GM18498 (cell line): ENCODE measurements at regions not wholly inside any gene's neighbourhood (a gene's known extent, or its start where the extent isn't known, plus 50 kb on each side); places are given as distances from the start of the nearest gene placed in this dataset.

Experiments used
- ATAC-seq: cut with Tn5 transposase; IDR thresholded peaks from one replicate; pipeline ENCODE4 v1.9.1; 2021; ENCODE audit warnings: mild to moderate bottlenecking, moderate library complexity; ENCODE audit not compliant: unreplicated experiment

DNA sequence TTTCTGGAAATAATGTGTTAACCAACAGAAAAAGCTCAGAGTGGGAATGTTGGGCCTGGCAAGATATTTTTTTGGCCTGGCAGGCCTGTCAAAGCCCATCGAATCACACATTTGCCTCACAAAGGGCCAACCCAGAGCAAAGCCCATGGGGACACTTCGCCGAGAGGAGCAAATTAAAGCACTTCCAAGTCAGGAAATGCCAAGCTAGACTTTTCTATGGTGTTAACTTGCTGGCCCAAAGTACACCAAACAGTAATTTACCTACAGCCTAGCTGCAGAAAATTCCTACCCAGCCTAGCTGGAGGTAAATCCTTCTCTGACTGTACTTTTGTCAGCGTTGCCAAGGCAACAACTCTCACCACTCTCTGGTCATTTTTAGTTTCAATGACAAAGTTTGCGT lies 288.6 kb upstream of the LDB2 start:
- ATAC-seq = no peak

- no peak for ATAC-seq
These were observed 284.4 kb upstream of the LDB2 start for GRCh38 chr4:17182888-17183287.

DNA sequence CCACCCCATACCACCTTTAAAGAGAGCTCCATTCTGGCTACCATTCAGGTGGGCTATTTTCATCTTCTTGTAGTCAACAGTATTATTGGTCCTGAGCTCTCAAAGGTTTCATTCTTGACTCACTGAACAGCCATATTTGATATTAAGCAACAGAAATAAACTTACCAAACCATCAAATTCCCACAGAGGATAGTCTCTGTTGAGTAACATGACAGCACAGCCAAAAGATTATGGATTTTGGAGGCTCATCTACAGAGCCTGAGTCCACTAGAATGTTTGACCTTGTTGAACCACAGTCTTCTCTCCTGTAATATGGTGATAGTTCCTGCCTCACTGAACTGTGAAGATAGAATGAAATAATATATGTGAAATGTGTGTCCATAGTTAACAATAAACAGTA lies 276.3 kb upstream of the LDB2 start:
- ATAC-seq = no peak

GRCh38 chr4:17173300-17173699 lies 274.9 kb upstream of the LDB2 start:
- no peak for ATAC-seq

- ATAC-seq = no peak
These were observed 271.7 kb upstream of the LDB2 start for GRCh38 chr4:17170131-17170530.

GRCh38 chr4:17169699-17170098 lies 271.3 kb upstream of the LDB2 start:
- ATAC-seq = no peak

DNA sequence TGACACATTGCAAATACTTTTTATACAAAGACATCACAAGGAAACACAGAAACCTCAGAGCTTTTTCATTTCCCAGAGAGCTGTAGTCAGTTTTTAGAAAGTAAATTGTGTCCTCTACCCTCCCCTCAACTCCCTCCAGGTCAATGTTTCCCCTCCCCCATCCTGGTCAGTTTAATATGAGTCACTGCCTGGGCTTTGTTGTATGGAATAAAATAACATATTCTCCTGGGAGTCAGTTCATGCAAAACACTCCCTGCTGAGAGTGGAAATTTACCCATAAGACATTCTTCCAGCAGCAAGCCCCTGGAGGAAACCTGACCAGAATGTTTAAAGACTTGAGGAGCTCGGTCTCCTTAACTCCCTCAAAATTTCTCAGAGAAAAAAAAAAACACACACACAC lies 270.1 kb upstream of the LDB2 start:
- ATAC-seq = no peak

DNA sequence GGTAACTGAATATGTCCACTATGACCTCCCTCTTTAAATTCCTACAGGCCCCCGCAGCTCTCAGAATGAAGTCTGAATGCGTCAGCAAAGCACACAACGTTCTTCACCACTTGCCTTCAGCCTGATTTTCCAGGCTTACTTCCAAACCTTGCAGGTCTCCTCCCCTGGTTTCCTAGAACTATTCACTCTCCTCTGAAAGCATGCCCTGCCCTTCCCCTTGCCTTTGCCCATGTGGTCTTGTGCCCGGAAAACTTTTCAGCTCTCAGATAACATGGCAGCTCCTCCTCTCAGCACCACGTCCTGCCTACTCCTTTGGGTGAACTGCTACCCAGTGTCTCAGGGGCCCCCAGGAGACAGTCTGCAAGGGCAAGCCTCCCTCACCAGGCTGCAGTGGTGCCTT lies 268.5 kb upstream of the LDB2 start:
- ATAC-seq = no peak

GRCh38 chr4:17165286-17165685 lies 266.8 kb upstream of the LDB2 start:
- ATAC-seq = no peak

GRCh38 chr4:17164666-17165065 lies 266.2 kb upstream of the LDB2 start:
- no peak for ATAC-seq

DNA sequence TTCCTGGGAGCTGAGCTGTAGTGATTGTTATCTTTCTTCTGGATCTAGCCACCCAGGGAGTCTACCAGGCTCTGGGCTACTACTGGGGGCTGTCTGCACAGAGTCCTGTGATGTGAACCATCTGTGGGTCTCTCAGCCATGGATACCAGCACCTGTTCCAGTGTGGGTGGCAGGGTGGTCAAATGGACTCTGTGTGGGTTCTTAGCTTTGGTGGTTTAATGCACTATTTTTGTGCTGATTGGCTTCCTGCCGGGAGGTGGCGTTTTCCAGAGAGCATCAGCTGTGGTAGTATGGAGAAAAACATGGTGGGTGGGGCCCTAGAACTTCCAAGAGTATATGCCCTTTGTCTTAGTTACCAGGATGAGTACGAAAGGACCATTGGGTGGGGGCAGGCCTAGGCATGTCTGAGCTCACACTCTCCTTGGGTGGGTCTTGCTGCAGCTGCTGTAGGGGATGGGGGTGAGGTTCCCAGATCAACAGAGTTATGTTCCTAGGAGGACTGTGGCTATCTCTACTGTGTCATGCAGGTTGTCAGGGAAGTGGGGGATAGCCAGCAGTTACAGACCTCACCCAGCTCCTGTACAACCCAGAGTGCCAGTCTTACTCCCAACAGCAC lies 264.8 kb upstream of the LDB2 start:
- ATAC-seq = no peak

DNA sequence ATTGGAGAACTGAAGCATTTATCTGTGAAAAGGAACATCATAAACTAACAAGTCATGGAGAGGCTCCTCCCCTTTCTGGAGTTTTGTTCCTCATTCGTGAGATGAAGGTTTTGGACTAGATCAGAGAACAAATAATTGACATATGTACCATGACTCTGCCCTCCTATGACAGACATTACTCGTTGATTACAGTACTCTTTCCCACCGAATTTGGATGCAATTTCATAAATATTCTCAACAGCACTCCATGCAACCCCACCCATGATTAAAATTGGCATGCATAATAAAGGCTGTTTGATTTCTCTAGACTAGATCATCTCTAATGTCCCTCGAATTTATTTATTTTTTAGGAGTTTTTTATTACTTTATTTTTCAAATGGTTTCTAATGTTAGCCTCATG lies 258.9 kb upstream of the LDB2 start:
- ATAC-seq = no peak

GRCh38 chr4:17155486-17155885 lies 257.0 kb upstream of the LDB2 start:
- no peak for ATAC-seq

DNA sequence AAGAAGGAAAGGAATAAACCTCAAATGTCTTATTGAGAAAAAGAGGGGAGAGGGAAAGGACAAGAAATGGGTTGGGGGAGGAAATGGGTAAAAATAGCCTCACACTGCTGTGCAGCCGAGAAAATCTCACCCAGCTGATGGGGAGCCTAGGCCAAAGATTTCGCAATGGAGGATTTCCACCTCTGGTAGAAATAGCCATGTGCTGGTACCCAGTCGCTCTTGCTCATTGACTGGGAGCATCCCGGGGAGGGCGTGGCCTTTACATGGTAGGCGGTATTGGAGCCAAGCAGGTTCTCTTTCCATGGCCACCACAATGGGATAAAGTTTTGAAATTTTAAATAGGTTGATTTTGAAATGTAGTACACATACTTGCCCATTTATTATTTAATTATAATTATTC lies 255.1 kb upstream of the LDB2 start:
- ATAC-seq = no peak

- no peak for ATAC-seq
These were observed 254.6 kb upstream of the LDB2 start for GRCh38 chr4:17152941-17153540.

DNA sequence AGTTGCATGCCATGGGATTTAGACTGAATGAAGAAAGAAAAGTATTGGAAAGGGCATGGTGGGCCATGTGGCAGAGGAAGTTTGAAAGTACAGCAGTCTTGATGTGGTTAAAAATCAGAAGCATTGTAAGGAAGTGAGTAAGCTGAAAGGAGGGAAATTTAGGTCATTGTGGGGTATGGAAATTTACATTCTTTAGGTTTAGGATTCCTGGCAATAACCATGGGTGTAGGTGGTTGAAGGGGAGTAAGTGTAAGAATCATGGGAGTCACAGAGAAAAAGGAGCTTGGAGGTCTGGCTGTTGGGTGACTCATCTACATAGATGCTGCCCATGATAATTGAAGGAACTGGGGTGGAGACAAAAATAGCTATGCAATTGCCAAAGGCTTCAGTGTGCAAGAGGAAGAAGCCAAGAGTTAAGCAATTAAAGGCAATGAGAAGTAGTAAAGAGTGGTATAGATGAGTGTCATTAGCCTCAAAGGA lies 243.8 kb upstream of the LDB2 start:
- ATAC-seq = no peak

DNA sequence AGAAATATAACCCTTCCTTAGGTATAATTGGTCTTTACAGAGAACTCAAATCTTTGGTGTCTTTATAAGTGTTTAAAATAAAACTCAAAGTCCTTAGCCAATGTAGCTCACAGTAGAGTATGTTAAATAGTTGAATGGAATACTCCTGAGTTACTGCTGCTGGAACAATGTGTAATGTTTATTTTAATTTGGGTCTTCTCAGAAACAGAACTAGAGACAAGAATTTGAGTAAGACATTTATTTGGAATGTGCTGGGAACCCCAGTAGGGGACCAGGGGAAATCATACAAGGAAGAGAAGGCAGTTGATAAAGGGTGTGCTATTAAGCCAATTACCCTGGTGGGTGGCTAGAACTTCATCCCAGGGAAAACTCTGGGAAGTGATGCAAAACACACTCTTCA lies 240.4 kb upstream of the LDB2 start:
- ATAC-seq = no peak

DNA sequence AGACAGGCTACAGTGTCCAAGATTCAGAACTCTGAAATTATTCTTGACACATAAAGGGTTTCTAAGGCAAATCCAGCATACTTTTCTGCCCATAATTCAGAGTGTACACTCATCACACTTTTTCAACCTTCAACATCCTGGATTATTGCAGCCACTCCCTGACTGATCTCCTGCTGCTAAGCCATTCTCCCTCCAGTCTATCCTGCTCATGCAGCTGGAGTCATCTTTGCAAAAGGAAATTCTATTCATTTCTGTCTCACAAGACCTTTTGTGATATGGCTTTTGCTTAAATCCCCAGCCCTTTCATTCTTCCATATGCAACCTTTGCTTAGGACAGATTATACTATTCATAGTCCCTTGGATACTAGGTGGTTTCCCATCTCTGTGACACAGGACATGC lies 236.1 kb upstream of the LDB2 start:
- ATAC-seq = no peak

GRCh38 chr4:17134100-17134499 lies 235.7 kb upstream of the LDB2 start:
- ATAC-seq = no peak

- ATAC-seq = no peak
These were observed 233.8 kb upstream of the LDB2 start for GRCh38 chr4:17132226-17132625.

DNA sequence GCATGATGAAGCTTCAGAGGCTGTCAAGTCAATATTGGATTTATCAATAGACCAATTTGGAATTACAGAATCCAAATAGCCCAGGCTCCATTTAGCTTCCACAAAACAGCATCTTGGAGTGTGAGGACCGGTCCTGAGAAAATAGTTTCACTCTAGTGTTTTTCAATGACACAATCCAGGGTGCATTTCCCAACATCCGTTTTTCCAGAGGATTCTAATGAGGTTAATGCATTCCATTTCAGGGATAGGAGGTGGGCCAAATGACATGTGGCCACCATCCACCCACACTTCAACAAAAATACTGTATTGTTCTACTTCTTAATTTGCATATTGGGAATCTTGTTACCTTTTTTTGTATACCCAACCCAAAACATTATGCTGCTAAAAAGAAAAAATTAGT lies 229.8 kb upstream of the LDB2 start:
- no peak for ATAC-seq

DNA sequence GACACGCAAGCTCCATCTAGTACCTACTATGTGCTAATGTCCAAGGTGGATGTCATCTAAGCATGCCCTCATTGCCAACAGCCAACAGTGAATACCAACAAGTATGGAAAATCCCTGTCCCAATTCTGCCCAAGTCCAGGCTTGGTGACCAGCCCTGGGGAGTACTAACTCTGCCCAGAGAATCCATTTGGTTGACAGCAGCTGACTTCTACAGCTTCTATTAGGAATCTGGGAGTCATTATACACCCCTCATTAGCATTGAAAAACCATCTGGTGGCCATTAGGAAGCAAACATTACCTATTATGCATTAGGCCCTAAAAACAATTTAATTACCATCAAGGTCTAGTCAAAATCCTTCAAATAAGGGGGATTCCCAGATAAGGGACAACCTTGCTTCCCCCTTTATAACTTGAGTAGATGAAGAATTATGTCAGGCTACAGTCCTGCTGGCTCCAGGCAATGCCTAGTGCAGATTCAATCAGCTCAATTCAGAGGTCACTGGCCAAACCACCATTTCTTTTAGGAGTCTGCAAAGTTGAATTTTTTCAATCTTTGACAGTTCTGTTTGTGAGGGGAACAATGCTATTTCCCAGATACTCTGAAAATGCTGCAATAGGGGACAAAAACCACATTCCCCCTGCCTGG lies 228.0 kb upstream of the LDB2 start:
- no peak for ATAC-seq

GRCh38 chr4:17124767-17125166 lies 226.3 kb upstream of the LDB2 start:
- no peak for ATAC-seq
